ENCODE measurements at regions not wholly inside any gene's neighbourhood (a gene's known extent, or its start where the extent isn't known, plus 50 kb on each side); places are given as distances from the start of the nearest gene placed in this dataset.
"Not testable (repeated sequence)": the region's sequence is repeated elsewhere in the genome, so short reads cannot be mapped to it uniquely, and the experiment has no call there.

DNA sequence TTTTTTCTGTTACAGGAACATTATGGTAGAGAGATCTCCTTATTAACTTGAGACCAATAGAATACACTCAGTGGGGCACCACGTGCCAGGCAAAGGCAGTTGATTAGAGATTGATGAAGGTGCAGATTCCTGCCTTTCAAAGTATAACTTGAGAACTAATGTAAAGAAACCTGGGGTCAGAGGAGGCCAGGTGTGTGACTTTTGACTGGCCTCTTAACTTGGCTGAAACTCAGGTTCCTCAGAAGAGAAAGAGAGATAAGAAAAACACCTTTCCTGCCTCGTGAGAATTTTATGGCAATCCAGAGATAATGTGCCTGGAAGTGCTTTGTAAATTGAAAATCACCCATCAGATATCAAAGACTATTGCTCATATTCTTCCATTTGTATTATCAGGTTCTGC is 110.7 kb upstream of the GZMB start:
- DNase-seq (ENCODE audit: low spot score), result no peak

DNA sequence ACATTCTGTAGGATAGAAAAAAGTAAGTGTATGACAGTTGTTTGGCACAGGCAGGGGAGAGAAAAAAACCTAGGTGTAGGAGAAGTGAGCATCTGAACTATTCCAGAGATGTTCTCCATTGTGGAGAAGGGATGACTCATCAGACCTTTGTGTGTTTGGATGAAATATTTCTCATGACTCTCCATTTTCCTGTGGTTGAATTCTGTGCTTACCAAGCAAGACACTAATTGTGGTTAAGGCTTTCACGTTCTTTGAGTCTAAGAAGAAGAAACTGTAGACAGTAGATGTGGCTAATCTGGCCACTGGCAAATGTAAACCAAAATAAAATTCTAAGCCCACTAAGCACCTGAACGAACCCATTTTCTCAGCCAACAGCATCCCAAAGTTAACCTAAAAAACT is 107.9 kb upstream of the GZMB start:
- peak; percentile 8 for DNase-seq (ENCODE audit: low spot score)

DNA sequence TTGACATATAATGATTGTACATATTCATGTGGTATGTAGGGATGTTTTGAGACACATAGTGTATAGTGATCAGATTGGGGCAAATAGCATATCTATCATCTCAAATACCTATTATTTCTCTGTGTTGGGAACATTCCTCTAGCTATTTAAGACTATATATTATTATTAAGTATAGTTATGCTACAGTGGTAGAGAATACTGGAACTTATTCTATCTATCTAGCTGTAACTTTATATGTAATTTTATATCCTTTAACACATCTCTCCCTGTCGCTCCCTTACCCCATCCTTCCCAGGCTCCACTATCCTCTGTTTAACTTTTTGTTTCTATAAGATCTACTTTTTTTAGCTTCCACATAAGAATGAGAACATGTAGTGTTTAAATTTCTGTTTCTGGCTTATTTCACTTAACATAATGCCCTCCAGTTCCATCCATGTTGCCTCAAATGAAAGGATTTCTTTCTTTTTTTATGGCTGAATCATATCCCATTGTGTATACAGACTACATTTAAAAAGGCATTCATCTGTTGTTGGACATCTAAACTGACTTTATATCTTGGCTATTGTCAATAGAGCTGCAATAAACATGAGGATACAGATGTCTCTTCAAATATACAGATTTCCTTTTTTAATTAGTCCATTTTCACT is 102.1 kb upstream of the GZMB start:
- DNase-seq (ENCODE audit: low spot score), result no peak

DNA sequence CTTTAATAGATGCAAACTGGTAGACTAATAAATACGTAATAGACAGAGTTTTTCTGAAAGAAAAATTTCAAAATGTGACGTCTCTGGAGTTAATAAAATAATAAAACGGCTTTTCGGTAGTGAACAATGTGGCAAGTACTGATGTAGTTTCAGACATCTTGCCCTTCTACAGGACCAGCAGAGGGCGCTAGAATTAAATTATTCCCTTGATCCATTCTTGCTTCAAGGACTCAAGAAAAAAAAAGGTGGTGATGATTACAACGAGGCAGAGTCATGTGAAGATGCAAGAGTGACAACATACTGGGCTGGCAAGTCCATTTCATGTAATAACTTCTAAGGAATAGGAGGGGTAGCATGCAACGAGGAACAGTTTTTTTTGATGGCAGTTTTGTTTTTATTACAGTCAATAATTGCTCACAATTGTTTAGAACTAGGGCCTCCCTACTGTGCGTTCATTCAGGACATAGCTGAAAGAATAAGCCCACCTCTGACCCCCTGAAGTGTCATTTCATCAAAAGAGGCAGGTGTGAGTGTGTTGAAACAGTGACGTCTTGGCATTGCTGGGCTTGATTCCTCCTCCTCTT is 101.0 kb upstream of the GZMB start:
- DNase-seq (ENCODE audit: low spot score), result peak; percentile 43

DNA sequence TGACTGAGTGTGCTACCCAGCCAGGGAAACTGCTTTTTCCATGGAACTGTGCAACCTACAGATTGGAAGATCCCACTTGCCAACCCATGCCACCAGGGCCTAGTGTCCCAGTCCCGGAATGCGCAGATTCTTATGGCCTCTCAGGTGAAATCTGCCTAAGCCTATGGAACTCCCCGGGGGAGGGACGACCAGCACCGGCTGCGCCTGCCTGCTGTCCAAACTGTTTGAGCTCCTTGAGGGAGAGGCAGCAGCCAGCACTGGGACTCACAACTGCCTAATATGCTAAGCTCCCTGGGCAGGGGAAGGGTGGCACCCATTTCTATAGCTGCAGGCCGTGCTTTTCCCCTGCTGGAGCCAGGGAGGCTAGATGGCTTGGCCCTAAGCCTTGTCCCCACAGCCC is 92.5 kb upstream of the GZMB start:
- DNase-seq (ENCODE audit: low spot score), result no peak

DNA sequence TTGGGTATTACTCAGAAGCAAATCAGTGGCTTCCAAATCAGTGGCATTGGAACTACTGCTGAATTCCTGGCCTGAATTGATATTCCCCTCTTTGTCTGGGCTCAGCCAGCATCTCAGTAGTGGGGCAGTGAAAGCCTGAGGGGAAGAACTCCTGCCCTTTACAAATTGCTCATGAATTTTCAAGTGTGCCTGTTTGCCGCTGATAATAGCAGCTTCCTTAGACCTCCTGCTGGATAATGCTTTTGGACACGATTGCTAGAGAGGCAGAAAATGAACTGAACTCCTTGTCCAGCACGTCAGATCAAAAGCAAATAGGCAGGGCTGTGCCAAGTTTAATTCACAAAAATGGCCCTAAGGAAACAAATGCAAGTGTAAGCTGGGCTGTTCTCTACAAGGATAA is 91.3 kb upstream of the GZMB start:
- DNase-seq (ENCODE audit: low spot score), result no peak

DNA sequence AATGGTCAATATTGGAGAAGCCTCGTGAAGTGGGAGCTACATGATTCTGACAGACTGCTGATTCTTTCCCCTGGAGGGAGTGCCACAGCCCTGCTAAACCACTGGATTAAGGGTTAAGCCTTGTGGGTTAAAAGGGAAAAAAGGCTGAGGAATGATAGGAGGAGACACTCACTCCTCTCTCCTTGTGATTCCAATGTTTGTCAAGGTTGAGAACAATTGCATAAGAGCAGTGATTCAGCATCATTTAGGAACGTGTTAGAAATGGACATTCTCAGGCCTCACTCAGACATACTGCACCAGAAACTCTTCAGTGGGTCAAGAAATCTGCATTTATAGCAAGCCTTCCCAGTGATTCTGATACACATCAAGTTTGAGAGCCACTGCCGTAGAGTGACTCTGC is 87.8 kb upstream of the GZMB start:
- DNase-seq (ENCODE audit: low spot score), result no peak

DNA sequence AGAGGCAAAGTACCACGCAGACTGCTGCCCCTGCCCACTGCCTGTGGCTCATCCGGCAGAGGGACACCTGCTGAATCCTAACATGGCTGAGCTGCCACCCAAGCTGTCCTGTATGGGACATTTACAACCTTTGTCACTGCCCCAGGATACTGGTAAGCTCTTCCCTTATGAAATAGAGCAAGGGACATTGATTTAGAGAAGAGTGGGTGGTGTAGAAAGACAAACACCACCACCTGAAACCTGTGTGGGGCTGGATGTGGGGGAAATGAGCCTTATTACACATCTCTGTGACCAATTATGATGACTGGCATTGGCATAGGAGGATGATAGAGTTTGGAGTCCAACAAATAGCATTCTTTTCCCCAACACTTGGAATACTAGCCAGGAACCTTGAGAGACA is 81.2 kb upstream of the GZMB start:
- DNase-seq (ENCODE audit: low spot score), result no peak

DNA sequence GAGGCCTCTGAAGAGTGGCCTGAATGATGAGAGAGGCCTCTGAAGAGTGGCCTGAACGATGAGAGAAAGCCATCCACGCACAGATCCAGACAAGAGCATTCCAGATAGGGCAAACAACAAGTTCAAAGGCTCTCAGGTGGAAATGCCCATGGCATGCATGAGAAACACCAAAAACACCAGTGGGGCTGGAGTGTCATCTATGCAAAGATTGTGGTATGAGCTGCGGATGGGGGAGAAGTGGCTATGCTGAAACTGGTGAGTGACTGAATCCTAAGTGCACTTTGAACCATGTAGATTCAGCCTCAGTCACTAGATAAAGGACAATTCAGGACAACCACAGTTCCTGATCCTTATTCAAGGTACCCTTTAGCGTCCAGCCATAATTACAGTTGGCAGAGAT is 79.4 kb upstream of the GZMB start:
- DNase-seq (ENCODE audit: low spot score), result no peak

DNA sequence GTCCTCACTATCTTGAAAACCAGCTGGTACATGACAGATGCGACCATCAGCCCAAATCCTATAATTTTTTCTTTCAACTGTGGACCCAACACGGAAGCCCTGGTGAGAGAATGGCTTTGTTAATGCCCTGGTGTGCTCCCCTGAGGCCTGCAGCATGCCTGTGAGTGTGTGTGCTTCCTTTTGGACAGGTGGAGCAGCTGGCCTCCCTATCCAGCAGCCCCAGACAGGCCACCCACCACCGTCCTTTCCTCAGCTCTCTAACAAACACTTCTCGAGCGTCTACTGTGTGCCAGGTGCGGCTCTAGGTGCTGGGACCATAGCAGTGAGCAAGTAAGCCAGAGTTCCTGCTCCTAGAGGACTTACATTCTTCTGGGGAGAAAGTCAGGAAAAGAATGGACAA is 78.9 kb upstream of the GZMB start:
- no peak for DNase-seq (ENCODE audit: low spot score)

DNA sequence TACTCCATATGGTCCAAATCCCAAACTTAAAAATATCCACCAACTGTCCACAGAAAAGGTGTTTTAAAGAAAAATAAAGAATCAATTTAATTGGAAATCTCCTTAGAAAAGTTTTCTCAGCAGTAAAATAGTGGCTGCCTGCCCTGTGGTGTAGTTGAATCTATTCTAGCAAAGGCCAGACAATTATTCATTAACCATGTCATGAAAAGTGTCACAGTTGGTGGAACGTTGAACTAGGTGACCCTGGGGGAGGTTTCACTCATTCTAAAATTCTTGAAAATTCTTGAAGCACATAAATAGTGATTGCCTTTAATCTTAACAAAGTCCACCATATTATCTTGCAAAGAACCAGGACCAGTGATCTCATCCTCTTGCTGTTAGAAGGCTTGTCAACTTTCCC is 78.4 kb upstream of the GZMB start:
- no peak for DNase-seq (ENCODE audit: low spot score)

DNA sequence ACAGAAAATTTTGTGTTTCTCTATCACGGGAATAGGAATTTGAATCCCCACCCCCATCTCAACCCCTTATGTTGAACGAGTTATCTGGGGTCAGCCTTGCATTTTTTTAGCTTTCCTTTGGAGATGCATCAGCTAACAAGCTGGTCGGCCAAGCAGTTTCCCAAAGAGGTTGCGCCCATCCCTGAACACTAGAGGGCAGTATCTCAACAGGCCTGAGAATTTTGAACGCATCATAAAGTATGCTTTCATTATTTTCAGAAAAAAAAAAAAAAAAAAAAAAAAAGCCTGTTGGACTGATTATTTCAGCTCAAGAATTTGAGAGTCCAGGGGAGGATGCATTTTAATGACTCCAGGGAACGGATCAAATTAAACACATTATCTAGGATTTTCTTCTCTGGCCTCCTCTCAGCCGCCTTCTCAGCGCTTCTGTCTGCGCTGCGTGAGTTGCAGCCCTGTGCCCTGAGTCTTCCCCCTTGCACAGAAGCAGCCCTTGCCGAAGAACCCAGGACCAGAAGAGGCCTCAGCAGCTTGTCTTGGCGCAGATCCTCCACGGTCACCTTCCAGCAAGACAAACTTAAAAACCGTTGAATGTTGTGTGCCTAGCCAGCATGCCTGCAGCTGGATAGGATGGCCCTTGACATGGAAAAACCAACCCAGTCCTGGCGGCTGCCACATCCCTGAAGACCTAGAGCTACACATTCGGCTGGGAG is 76.6 kb upstream of the GZMB start:
- peak; percentile 25 for DNase-seq (ENCODE audit: low spot score)

DNA sequence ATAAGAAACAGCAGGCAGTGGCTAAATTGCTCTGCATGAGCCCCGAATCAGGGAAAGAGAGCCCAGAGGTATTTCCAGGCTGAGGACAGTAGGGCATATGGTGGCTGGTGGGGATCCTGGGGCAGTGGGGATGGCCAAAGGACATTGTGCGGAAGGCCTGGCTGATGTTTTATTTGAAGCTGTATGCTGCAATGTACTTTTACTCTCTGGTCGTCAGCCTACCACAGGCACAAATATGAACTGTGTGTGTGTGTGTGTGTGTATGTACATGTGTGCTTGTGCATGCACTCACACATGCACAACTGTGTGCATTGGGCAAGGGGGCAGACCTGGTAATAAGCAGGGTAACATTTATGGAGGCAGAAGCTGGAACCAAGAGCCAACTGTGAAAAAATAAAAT is 74.7 kb upstream of the GZMB start:
- DNase-seq (ENCODE audit: low spot score), result no peak

DNA sequence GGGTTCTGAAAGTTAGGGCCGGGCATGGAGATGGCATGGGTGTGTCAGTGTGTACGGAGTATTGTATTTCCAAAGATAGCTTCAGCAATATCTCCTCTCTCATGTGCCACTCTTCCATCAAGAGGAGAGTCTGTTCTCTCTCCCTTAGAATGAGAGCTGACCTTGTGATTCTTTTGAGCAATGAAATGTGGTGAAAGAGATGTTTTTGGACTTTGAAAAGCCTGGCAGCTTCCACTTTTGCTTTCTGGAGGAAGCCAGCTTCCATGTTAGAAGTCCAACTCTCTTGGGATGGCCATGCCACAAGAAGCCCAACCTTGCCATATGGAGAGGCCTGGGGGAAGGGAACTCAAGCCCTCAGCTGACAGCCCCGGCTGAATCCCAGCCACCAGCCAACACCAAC is 72.4 kb upstream of the GZMB start:
- DNase-seq (ENCODE audit: low spot score), result no peak

DNA sequence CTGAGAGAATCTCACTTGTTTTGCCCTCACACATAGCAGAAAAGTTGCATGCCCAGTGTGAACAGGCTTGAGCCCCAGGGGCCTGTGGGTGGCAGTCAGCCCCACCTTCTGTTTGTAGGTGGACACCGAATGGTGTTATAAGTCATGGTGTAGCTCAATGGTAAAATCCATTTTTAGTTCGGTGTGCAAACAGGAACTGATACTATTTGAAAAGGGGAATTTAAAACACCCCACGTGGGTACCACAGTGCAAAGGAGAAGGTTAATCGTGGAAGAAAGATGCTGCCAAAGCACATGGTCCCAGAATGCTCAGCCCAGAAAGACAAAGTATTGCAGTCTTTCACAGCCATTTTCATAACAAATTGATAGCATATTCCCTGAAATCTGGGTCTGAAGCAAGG is 71.8 kb upstream of the GZMB start:
- no peak for DNase-seq (ENCODE audit: low spot score)

DNA sequence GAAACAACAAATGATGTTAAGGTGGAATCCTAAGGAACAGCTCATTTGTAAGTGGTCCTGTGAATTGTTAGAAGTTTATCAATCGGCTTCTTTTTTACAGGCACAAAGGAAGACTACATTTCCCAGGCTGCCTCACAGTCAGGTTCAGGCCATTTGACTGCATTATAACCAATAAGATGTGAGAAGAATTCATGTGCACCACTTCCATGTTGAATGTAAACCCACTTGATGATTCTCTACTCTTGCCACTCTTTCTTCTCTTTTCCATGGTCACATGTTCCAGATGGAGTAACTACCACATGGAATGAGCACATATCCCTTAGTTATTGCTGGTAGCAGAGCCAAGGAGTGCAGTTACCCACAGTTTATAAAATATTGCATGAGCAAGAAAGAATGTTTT is 67.1 kb upstream of the GZMB start:
- DNase-seq (ENCODE audit: low spot score), result no peak

DNA sequence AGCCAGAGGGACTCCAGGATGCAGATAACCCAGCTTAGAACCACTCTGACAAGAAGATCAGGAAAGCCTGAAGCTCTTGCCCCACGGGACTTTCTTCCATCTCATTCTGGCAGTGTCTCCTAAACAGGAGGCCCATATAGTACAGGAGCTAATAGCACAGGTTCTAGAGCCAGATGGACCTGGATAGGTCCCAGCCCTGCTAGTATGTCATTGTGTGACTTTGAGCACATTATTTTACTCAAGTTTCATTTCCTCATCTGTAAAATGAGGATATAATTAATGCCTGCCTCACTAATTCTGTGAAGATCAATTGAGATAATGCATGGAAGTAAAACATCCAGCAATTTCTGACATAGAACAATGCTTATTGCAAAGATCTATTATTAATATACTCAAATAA is 66.5 kb upstream of the GZMB start:
- DNase-seq (ENCODE audit: low spot score), result no peak

DNA sequence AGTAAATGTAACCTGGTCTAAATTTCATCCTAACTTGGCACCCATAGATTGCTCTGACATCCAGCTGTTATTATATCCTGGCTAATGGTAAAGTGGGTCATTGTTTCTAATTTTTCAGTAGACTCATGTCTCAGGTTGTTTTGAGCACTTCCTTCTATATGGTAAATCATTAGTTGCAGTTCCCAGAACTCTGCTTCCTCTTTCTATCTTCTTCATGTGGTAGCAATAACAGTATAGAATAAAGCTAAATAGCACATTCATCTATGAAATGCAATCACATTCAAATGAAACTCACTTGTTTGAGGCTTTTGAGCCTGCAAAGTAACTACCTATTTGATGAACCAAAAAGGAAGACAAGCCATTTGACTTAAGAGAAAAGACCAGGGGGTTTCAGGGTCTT is 65.1 kb upstream of the GZMB start:
- no peak for DNase-seq (ENCODE audit: low spot score)

DNA sequence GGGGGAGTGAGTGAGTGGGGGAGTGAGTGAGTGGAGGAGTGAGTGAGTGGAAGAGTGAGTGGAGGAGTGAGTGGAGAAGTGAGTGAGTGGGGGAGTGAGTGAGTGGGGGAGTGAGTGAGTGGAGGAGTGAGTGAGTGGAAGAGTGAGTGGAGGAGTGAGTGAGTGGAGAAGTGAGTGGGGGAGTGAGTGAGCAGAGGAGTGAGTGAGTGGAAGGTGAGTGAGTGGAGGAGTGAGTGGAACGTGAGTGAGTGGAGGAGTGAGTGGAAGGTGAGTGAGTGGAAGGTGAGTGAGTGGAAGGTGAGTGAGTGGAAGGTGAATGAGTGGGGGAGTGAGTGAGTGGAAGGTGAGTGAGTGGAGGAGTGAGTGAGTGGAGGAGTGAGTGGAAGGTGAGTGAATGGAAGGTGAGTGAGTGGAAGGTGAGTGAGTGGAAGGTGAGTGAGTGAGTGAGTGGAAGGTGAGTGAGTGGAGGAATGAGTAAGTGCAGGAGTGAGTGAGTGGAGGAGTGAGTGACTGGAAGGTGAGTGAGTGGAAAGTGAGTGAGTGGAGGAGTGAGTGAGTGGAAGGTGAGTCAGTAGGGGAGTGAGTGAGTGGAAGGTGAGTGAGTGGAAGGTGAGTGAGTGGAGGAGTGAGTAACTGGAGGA is 62.4 kb upstream of the GZMB start:
- not testable (repeated sequence) for DNase-seq (ENCODE audit: low spot score)

DNA sequence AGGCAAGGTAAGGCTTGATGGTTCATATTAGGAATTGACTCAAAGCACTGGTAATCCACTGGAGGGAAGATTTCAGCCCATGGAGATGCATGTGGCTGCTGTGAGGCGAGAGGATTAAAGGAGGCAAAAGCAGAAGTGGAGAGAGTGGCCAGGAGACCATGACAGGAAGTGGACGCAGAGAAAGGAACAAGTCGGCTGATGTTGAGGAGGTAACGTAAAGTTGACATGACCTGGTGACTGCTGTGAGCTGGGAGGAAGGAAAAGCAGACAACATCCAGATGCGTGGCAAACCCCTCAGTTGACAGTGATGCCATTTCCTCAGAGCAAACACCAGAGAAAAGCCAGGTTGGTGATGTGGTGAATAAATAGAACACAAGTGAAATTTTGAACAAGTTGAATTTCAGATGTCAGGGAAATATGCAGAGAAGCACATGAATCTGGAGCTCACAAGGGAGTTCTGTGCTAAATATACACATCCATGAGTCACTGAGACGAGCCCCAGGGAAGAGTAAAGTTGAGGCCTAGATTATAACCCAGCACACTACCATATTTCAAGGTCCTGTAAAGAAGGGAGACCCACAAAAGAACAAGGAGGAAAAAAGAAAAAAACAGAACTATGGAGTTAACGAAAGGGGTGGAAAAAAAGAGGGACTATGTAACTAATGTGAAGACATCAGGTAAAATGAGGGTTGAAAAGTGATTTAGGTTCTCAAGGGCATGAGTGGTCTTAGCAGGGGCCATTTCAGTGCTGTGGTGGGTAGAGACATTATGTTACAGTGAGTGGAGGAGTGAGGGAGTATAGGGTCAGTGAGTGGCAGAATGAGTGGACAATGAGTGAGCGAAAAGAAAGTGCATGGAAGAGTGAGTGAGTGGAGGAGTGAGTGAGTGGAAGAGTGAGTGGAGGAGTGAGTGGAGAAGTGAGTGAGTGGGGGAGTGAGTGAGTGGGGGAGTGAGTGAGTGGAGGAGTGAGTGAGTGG is 61.6 kb upstream of the GZMB start:
- DNase-seq (ENCODE audit: low spot score), result no peak

DNA sequence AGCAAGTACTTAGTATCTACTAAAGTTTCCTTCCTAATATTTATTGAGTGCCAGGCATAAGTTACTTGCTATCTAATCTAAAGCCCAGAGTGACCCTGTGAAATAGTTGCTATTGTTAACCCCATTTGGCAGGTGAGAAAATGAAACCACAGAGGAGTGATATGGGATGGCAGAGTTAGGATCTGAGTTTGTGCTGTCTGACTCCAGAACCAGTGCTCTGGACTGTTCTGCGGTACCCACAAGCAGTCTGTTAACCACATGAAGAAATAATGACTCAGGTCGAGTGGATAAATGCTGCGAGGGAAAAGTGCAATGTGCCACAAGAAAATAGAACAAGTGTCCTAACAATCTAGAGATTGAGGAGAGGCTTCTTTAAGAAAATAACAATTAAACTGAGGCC is 60.7 kb upstream of the GZMB start:
- DNase-seq (ENCODE audit: low spot score), result no peak

DNA sequence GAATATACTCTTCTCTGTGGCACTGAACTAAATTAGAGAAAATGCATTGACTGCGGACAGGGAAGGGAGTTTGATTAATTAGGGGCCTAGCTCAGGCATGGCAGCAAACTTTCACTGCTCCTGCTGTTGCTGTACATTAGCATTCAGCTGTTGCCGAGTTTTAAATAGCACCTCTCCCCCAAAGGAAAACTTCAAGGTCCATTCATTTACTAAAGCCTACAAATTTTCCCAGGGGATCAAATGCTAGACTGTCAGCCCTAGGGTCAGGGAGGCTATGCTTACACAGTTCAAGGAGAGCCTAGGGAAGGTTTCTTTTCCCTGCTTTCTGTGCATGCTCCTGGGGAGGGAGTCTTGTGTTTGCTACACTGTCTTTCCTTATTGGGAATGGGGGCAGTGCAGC is 60.0 kb upstream of the GZMB start:
- DNase-seq (ENCODE audit: low spot score), result no peak

All from A172 (cell line).